Endothelial cell of umbilical vein (primary cell): ENCODE measurements at regions not wholly inside any gene's neighbourhood (a gene's known extent, or its start where the extent isn't known, plus 50 kb on each side); places are given as distances from the start of the nearest gene placed in this dataset.

Source experiments
- BruUV-seq: library from RNA; stranded (reverse); fragments of 400-500 nt; replicated peaks from 2 replicates; lab custom pipeline; 2021; lab: Mats Ljungman, UMichigan
- CTCF ChIA-PET: fragments of 300-600, 350-600 bp; sonication (Branson Sonifier 250); formaldehyde crosslinking; loops from one replicate; lab custom pipeline; 2021; ENCODE audit warnings: antibody characterized with exemption, inconsistent platforms; lab: Charles Lee
- POLR2A ChIA-PET: fragments of 300-600, 350-600 bp; sonication (Branson Sonifier 250); formaldehyde crosslinking; loops from one replicate; lab custom pipeline; 2021; ENCODE audit warnings: antibody characterized with exemption, inconsistent platforms; lab: Charles Lee
- DNase-seq: peaks from one replicate; pipeline ENCODE4 v3.0.0-alpha.2; 2011; ENCODE audit warnings: low read depth, low spot score
- FAIRE-seq: peaks from 2 replicates; lab custom pipeline; 2011; peaks lifted over from hg19 to GRCh38; lab: Jason Lieb, UNC
- H2AFZ ChIP-seq: 2 replicates; pipeline ENCODE4 v1.6.0; 2012; ENCODE audit warnings: low read depth, low read length, control low read depth, inconsistent platforms
- H3K27ac ChIP-seq: 2 replicates; pipeline ENCODE4 v1.5.1; 2011; ENCODE audit warnings: low read depth, mild to moderate bottlenecking, control low read depth, low read length, moderate library complexity; ENCODE audit not compliant: insufficient read depth
- H3K27me3 ChIP-seq, 2 experiments: 2 replicates each; pipeline versions ENCODE4 v1.6.0 to v1.6.1; 2011; ENCODE audit warnings: low read length in 2 of 2, mixed read lengths in 1 of 2; ENCODE audit not compliant: control insufficient read depth in 2 of 2, insufficient read depth in 2 of 2
- H3K36me3 ChIP-seq, 2 experiments: 2 replicates in 1 of 2; 3 replicates in 1 of 2; pipeline ENCODE4 v1.5.1; 2011; ENCODE audit warnings: low read length in 2 of 2, mild to moderate bottlenecking in 1 of 2, moderate library complexity in 1 of 2; ENCODE audit not compliant: control insufficient read depth in 2 of 2, insufficient read depth in 2 of 2; ENCODE audit errors: extremely low read depth in 1 of 2
- H3K4me1 ChIP-seq: 3 replicates; pipeline ENCODE4 v1.5.1; 2011; ENCODE audit warnings: mild to moderate bottlenecking, low read length; ENCODE audit not compliant: control insufficient read depth, insufficient read depth; ENCODE audit errors: extremely low read depth
- H3K4me2 ChIP-seq: 2 replicates; pipeline ENCODE4 v1.6.1; 2011; ENCODE audit warnings: low read length, control low read depth, mixed read lengths; ENCODE audit not compliant: insufficient read depth
- H3K4me3 ChIP-seq, 3 experiments: fragments of 200-600 bp in 1 of 3; sonication (generic), shearing (Covaris generic) in 1 of 3; replicated peaks in 1 of 3; 2 replicates each; pipeline ENCODE4 v1.5.1; 2011 to 2016; ENCODE audit warnings: control low read depth in 3 of 3, low read length in 3 of 3, mild to moderate bottlenecking in 2 of 3, inconsistent platforms in 1 of 3, low read depth in 1 of 3, moderate library complexity in 1 of 3; ENCODE audit not compliant: insufficient read depth in 1 of 3
- H3K79me2 ChIP-seq: 2 replicates; pipeline ENCODE4 v1.6.0; 2012; ENCODE audit warnings: low read length, inconsistent platforms; ENCODE audit not compliant: control insufficient read depth, insufficient read depth
- H3K9ac ChIP-seq: replicated peaks from 2 replicates; pipeline ENCODE3; 2011; ENCODE audit warnings: low read length, control low read depth; ENCODE audit not compliant: insufficient read depth; ENCODE audit errors: extremely low read depth
- H3K9me1 ChIP-seq: replicated peaks from 3 replicates; pipeline ENCODE4 v1.6.0; 2011; ENCODE audit warnings: mild to moderate bottlenecking, low read length; ENCODE audit not compliant: control insufficient read depth, insufficient read depth; ENCODE audit errors: extremely low read depth
- H3K9me3 ChIP-seq: replicated peaks from 2 replicates; pipeline ENCODE4 v1.5.1; 2012; ENCODE audit warnings: low read length, inconsistent platforms; ENCODE audit not compliant: control insufficient read depth, insufficient read depth
- H4K20me1 ChIP-seq: replicated peaks from 2 replicates; pipeline ENCODE3; 2011; ENCODE audit warnings: mild to moderate bottlenecking, low read length; ENCODE audit not compliant: control insufficient read depth, insufficient read depth; ENCODE audit errors: extremely low read depth
- CTCF ChIP-seq, 2 donors: IDR thresholded peaks; 1 replicate in 1 of 2; 2 replicates in 1 of 2; pipeline ENCODE4 v1.5.1; 2011; ENCODE audit warnings: low read length in 2 of 2, mild to moderate bottlenecking in 2 of 2, moderate library complexity in 2 of 2, control low read depth in 1 of 2, inconsistent platforms in 1 of 2, low read depth in 1 of 2; ENCODE audit not compliant: insufficient read depth in 1 of 2; ENCODE audit errors: extremely low read depth in 1 of 2
- EZH2 ChIP-seq: IDR thresholded peaks from 2 replicates; pipeline ENCODE4 v1.6.1; 2012; ENCODE audit warnings: borderline replicate concordance, low read depth, mild to moderate bottlenecking, moderate library complexity, low read length, inconsistent platforms; ENCODE audit not compliant: severe bottlenecking
- FOS ChIP-seq: IDR thresholded peaks from 2 replicates; pipeline ENCODE4 v1.6.1; 2011; ENCODE audit warnings: mild to moderate bottlenecking, low read length, moderate library complexity, borderline replicate concordance; ENCODE audit not compliant: insufficient read depth
- GATA2 ChIP-seq: IDR thresholded peaks from 2 replicates; pipeline ENCODE4 v1.7.0; 2011; ENCODE audit warnings: low read depth, mild to moderate bottlenecking, moderate library complexity, mixed read lengths, low read length; ENCODE audit not compliant: insufficient read length, insufficient read depth
- MAX ChIP-seq: IDR thresholded peaks from 2 replicates; pipeline ENCODE4 v1.6.1; 2011; ENCODE audit not compliant: insufficient read depth, insufficient read length
- MYC ChIP-seq: IDR thresholded peaks from one replicate; pipeline ENCODE4 v1.6.1; 2011; ENCODE audit warnings: mild to moderate bottlenecking, low read depth, low read length
- POLR2AphosphoS5 ChIP-seq: IDR thresholded peaks from 2 replicates; pipeline ENCODE4 v1.6.1; 2012; ENCODE audit warnings: low read depth, mild to moderate bottlenecking, control low read depth, low read length, moderate library complexity; ENCODE audit not compliant: insufficient read depth
- dilution Hi-C: fragments of 300-500 bp; cut with MboI; formaldehyde crosslinking; loops from one replicate; pipeline ENCODE4 v1.15.0; 2019; ENCODE audit warnings: low sequenced_read_pairs; ENCODE audit not compliant: extremely low pct_ligation_motif_present
- intact Hi-C: fragments of 100-400 bp; cut with micrococcal nuclease; formaldehyde crosslinking; loops from one replicate; pipeline ENCODE4 v1.10.0; 2022

GRCh38 chr5:56470007-56470406, 236.9 kb upstream of the ANKRD55 start:
- ChIA-PET POLR2A (no interaction called here), CTCF (interaction anchor here (1.7 kb wide), 1 partner anchor 29 kb away, joined by 4 read pairs; no protein-coding TSS in a partner anchor)
- no peak for FAIRE-seq
- Histone ChIP-seq H4K20me1 (no peaks in the 10 kb centered on the region), H2AFZ (no peak overlapping the region), H3K79me2 (no peaks in the 10 kb centered on the region), H3K4me1 (no peaks in the 10 kb centered on the region), H3K27me3 (peaks cover 4 to 9% of the 10 kb centered on the region in 2 experiments), H3K4me3 (no peak overlapping the region), H3K4me2 (no peak overlapping the region), H3K27ac (no peak overlapping the region), H3K9me1 (no peaks in the 10 kb centered on the region), H3K9ac (no peak overlapping the region), H3K9me3 (no peaks in the 10 kb centered on the region), H3K36me3 (no peaks in the 10 kb centered on the region)
- BruUV-seq = no TSS peak
- no peak for DNase-seq
- dilution Hi-C loops = no loop called here
- intact Hi-C loops = no loop called here
- TF ChIP-seq MAX (no peak), FOS (no peak), GATA2 (no peak), CTCF (IDR thresholded peaks at IDR 0.05; ENCODE audit: extremely low read depth in 1 of 2, insufficient read depth in 1 of 2, low read depth in 1 of 2, low read length in 2 of 2) (no peak), MYC (no peak), POLR2AphosphoS5 (no peak), EZH2 (no peak)
